ENCODE measurements at regions not wholly inside any gene's neighbourhood (a gene's known extent, or its start where the extent isn't known, plus 50 kb on each side); places are given as distances from the start of the nearest gene placed in this dataset.

GRCh38 chrX:43139645-43140044, 361.7 kb upstream of the PPP1R2C start:
- no peaks in the 10 kb centered on the region for H4K20me1 ChIP-seq (ENCODE audit: control insufficient read depth, extremely low read depth, insufficient read depth, low read length)
- no peak overlapping the region for H3K9ac ChIP-seq (ENCODE audit: control insufficient read depth, extremely low read depth, insufficient read depth, low read length)
- DNase-seq (ENCODE audit: low read depth, low spot score) (no peak), FAIRE-seq (no peak)
- no peaks in the 10 kb centered on the region for H3K27me3 ChIP-seq (ENCODE audit: control insufficient read depth, extremely low read depth, insufficient read depth, low read length)
- no peaks in the 10 kb centered on the region for H3K9me1 ChIP-seq (ENCODE audit: control insufficient read depth, extremely low read depth, insufficient read depth, low read length)
- H3K79me2 ChIP-seq (ENCODE audit: control insufficient read depth, insufficient read depth, low read length): no peaks in the 10 kb centered on the region
- no peak overlapping the region for H3K4me3 ChIP-seq (ENCODE audit: control insufficient read depth in 2 of 3, extremely low read depth in 1 of 3, insufficient read depth in 2 of 3, low read depth in 1 of 3, low read length in 3 of 3)
- H2AFZ ChIP-seq (ENCODE audit: control insufficient read depth, low read length): no peak overlapping the region
- H3K9me3 ChIP-seq (ENCODE audit: control insufficient read depth, low read depth, low read length): no peaks in the 10 kb centered on the region
- H3K36me3 ChIP-seq (ENCODE audit: control insufficient read depth in 2 of 2, extremely low read depth in 1 of 2, insufficient read depth in 2 of 2, low read length in 2 of 2): no peaks in the 10 kb centered on the region
- dilution Hi-C loops (cut with MboI; ENCODE audit: extremely low pct_ligation_motif_present, low sequenced_read_pairs): no loop called here
- no peak overlapping the region for H3K27ac ChIP-seq (ENCODE audit: control insufficient read depth, insufficient read depth, low read length)
- no peak overlapping the region for H3K4me2 ChIP-seq (ENCODE audit: control insufficient read depth, extremely low read depth, insufficient read depth, low read depth, low read length)
- no peak for TF ChIP-seq CTCF (optimal IDR thresholded peaks at IDR 0.05 in 1 of 3, IDR thresholded peaks at IDR 0.05 in 1 of 3, conservative IDR thresholded peaks at IDR 0.05 in 1 of 3; ENCODE audit: extremely low read depth in 1 of 3, insufficient read depth in 2 of 3, low read length in 3 of 3)
- TF ChIP-seq EZH2 (IDR thresholded peaks at IDR 0.05; ENCODE audit: low read length): no peak
- no peaks in the 10 kb centered on the region for H3K4me1 ChIP-seq (ENCODE audit: control insufficient read depth, extremely low read depth, insufficient read depth, low read length)

- dilution Hi-C loops (cut with MboI; ENCODE audit: extremely low pct_ligation_motif_present, low sequenced_read_pairs): no loop called here
- H3K9me3 ChIP-seq (ENCODE audit: control insufficient read depth, low read depth, low read length): no peaks in the 10 kb centered on the region
- DNase-seq (ENCODE audit: low read depth, low spot score): no peak
- no peak for TF ChIP-seq EZH2 (IDR thresholded peaks at IDR 0.05; ENCODE audit: low read length)
- TF ChIP-seq CTCF (optimal IDR thresholded peaks at IDR 0.05 in 1 of 3, IDR thresholded peaks at IDR 0.05 in 1 of 3, conservative IDR thresholded peaks at IDR 0.05 in 1 of 3; ENCODE audit: extremely low read depth in 1 of 3, insufficient read depth in 2 of 3, low read length in 3 of 3): no peak
- H3K36me3 ChIP-seq (ENCODE audit: control insufficient read depth in 2 of 2, extremely low read depth in 1 of 2, insufficient read depth in 2 of 2, low read length in 2 of 2): no peaks in the 10 kb centered on the region
- no peak overlapping the region for H3K9ac ChIP-seq (ENCODE audit: control insufficient read depth, extremely low read depth, insufficient read depth, low read length)
- H4K20me1 ChIP-seq (ENCODE audit: control insufficient read depth, extremely low read depth, insufficient read depth, low read length): no peaks in the 10 kb centered on the region
- no peak overlapping the region for H3K27ac ChIP-seq (ENCODE audit: control insufficient read depth, insufficient read depth, low read length)
- H3K9me1 ChIP-seq (ENCODE audit: control insufficient read depth, extremely low read depth, insufficient read depth, low read length): no peaks in the 10 kb centered on the region
- FAIRE-seq: no peak
- H3K4me2 ChIP-seq (ENCODE audit: control insufficient read depth, extremely low read depth, insufficient read depth, low read depth, low read length): no peak overlapping the region
- no peak overlapping the region for H3K4me3 ChIP-seq (ENCODE audit: control insufficient read depth in 2 of 3, extremely low read depth in 1 of 3, insufficient read depth in 2 of 3, low read depth in 1 of 3, low read length in 3 of 3)
- H3K79me2 ChIP-seq (ENCODE audit: control insufficient read depth, insufficient read depth, low read length): no peaks in the 10 kb centered on the region
- H2AFZ ChIP-seq (ENCODE audit: control insufficient read depth, low read length): no peak overlapping the region
- no peaks in the 10 kb centered on the region for H3K27me3 ChIP-seq (ENCODE audit: control insufficient read depth, extremely low read depth, insufficient read depth, low read length)
- H3K4me1 ChIP-seq (ENCODE audit: control insufficient read depth, extremely low read depth, insufficient read depth, low read length): no peaks in the 10 kb centered on the region
Observed at GRCh38 chrX:43140582-43140981, 362.6 kb upstream of the PPP1R2C start.
